Ascending aorta (tissue), 2 donors: ENCODE measurements at regions not wholly inside any gene's neighbourhood (a gene's known extent, or its start where the extent isn't known, plus 50 kb on each side); places are given as distances from the start of the nearest gene placed in this dataset.

ENCODE experiments used
- DNase-seq, 2 donors: peaks; one replicate each; pipeline ENCODE4 v3.0.0-alpha.2; 2019; ENCODE audit warnings: low spot score in 2 of 2
- H3K27ac ChIP-seq, 2 donors: fragments of 200-600 bp; sonication (generic); one replicate each; pipeline ENCODE4 v1.5.1; 2016 to 2017; ENCODE audit warnings: mild to moderate bottlenecking in 1 of 2
- H3K27me3 ChIP-seq: fragments of 200-600 bp; sonication (generic); one replicate; pipeline ENCODE4 v1.5.1; 2017
- H3K36me3 ChIP-seq, 2 donors: fragments of 200-600 bp; sonication (generic); one replicate each; pipeline ENCODE4 v1.5.1; 2016
- H3K4me1 ChIP-seq, 2 donors: fragments of 200-600 bp; sonication (generic); one replicate each; pipeline ENCODE4 v1.5.1; 2016 to 2017; ENCODE audit warnings: mild to moderate bottlenecking in 1 of 2
- H3K4me3 ChIP-seq, 2 donors: fragments of 200-600 bp; sonication (generic); one replicate each; pipeline ENCODE4 v1.5.1; 2016 to 2017; ENCODE audit warnings: mild to moderate bottlenecking in 1 of 2
- H3K9me3 ChIP-seq, 2 donors: fragments of 200-600 bp; sonication (generic); one replicate each; pipeline ENCODE4 v1.5.1; 2016
- intact Hi-C: fragments of 100-400 bp; cut with DNase I; formaldehyde crosslinking; loops from one replicate; pipeline ENCODE4 v1.15.1; 2023
- TF ChIP-seq, protein P1 (sequence below), 3 experiments: fragments of 200-600 bp in 2 of 3; fragments of 450-650 bp in 1 of 3; sonication (generic) in 2 of 3; IDR thresholded peaks; one replicate each; pipeline ENCODE4 v1.5.1; 2016 to 2019; ENCODE audit warnings: antibody characterized with exemption in 3 of 3, mild to moderate bottlenecking in 1 of 3, moderate library complexity in 1 of 3

- TF ChIP-seq, protein P1, sequence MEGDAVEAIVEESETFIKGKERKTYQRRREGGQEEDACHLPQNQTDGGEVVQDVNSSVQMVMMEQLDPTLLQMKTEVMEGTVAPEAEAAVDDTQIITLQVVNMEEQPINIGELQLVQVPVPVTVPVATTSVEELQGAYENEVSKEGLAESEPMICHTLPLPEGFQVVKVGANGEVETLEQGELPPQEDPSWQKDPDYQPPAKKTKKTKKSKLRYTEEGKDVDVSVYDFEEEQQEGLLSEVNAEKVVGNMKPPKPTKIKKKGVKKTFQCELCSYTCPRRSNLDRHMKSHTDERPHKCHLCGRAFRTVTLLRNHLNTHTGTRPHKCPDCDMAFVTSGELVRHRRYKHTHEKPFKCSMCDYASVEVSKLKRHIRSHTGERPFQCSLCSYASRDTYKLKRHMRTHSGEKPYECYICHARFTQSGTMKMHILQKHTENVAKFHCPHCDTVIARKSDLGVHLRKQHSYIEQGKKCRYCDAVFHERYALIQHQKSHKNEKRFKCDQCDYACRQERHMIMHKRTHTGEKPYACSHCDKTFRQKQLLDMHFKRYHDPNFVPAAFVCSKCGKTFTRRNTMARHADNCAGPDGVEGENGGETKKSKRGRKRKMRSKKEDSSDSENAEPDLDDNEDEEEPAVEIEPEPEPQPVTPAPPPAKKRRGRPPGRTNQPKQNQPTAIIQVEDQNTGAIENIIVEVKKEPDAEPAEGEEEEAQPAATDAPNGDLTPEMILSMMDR (IDR thresholded peaks at IDR 0.05) = no peak
- H3K36me3 ChIP-seq = no peaks in the 10 kb centered on the region
- no peaks in the 10 kb centered on the region for H3K4me1 ChIP-seq
- no peaks in the 10 kb centered on the region for H3K9me3 ChIP-seq
- H3K27ac ChIP-seq = no peak overlapping the region
- intact Hi-C loops = no loop called here
- H3K27me3 ChIP-seq = no peaks in the 10 kb centered on the region
- DNase-seq = no peak
- H3K4me3 ChIP-seq = no peak overlapping the region
Observed at GRCh38 chr10:128924918-128925317, 542.1 kb upstream of the MGMT start.

DNA sequence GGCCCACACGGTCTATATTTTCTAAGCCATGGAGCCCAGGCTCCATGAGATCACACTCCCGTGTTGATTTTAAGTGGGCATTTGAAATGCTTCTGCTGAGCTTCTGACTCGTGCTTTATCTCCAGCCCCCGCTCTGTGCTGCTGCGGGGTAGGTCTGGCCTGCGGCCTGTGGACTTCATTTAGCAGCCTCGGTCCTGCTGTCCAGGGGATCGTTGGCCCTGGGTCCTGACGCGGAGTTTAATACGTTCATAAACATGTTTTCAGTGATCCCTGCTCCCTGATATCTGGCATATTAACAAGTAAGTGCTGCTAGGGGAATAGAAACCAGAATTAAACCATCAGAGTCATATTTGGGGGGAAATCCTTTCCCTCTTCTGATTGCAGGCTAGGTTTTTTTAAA is 540.3 kb upstream of the MGMT start:
- no peak overlapping the region for H3K4me3 ChIP-seq
- intact Hi-C loops = no loop called here
- H3K9me3 ChIP-seq = no peaks in the 10 kb centered on the region
- TF ChIP-seq, protein P1 (IDR thresholded peaks at IDR 0.05) = no peak
- no peak overlapping the region for H3K27ac ChIP-seq
- H3K36me3 ChIP-seq = no peaks in the 10 kb centered on the region
- no peaks in the 10 kb centered on the region for H3K27me3 ChIP-seq
- no peak for DNase-seq
- no peaks in the 10 kb centered on the region for H3K4me1 ChIP-seq

DNA sequence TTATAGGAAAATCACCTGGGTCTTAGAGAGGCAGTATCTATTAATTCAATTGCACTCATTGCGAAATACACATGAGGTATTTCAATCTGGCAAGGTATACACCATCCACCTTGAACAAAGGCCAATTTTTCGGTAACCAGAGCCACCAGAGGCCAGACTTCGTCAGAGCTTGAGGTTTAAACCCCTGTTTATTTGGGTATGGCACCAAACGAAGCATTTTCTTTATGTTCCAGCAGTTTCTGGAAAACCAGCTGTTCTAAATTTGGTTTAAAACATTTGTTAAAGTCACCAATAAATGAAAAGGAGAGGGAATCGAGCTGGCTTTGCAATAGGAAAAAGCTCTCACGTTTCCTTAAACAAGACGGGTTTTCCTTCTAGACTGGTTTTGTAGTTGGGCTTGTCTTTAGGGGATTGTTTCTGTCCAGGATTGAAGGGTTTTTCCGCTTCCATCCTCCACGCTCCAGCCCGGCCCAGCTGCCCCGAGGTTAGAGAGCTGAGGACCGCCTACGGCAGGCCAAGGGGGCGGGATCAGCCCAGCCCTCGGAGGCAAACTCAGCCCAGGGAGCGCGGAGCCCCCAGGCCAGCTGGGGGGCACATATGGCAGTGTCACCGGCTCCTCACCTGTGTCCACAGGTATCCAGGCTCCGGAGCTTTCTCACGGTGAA is 539.4 kb upstream of the MGMT start:
- Histone ChIP-seq H3K9me3 (no peaks in the 10 kb centered on the region), H3K4me1 (no peaks in the 10 kb centered on the region), H3K36me3 (no peaks in the 10 kb centered on the region), H3K27me3 (no peaks in the 10 kb centered on the region), H3K4me3 (no peak overlapping the region), H3K27ac (no peak overlapping the region)
- intact Hi-C loops = no loop called here
- TF ChIP-seq, protein P1 (IDR thresholded peaks at IDR 0.05) = no peak
- no peak for DNase-seq

GRCh38 chr10:128928231-128928836 is 538.7 kb upstream of the MGMT start:
- Histone ChIP-seq H3K9me3 (no peaks in the 10 kb centered on the region), H3K27me3 (no peaks in the 10 kb centered on the region), H3K27ac (no peak overlapping the region), H3K4me1 (no peaks in the 10 kb centered on the region), H3K36me3 (no peaks in the 10 kb centered on the region), H3K4me3 (no peak overlapping the region)
- TF ChIP-seq, protein P1 (IDR thresholded peaks at IDR 0.05) = no peak
- intact Hi-C loops = no loop called here
- DNase-seq = no peak

GRCh38 chr10:128929131-128929530 is 537.9 kb upstream of the MGMT start:
- TF ChIP-seq, protein P1 (IDR thresholded peaks at IDR 0.05) = no peak
- Histone ChIP-seq H3K9me3 (no peaks in the 10 kb centered on the region), H3K4me1 (no peaks in the 10 kb centered on the region), H3K27me3 (no peaks in the 10 kb centered on the region), H3K4me3 (no peak overlapping the region), H3K27ac (no peak overlapping the region), H3K36me3 (no peaks in the 10 kb centered on the region)
- DNase-seq = no peak
- intact Hi-C loops = no loop called here
